ENCODE measurements at regions not wholly inside any gene's neighbourhood (a gene's known extent, or its start where the extent isn't known, plus 50 kb on each side); places are given as distances from the start of the nearest gene placed in this dataset.

DNA sequence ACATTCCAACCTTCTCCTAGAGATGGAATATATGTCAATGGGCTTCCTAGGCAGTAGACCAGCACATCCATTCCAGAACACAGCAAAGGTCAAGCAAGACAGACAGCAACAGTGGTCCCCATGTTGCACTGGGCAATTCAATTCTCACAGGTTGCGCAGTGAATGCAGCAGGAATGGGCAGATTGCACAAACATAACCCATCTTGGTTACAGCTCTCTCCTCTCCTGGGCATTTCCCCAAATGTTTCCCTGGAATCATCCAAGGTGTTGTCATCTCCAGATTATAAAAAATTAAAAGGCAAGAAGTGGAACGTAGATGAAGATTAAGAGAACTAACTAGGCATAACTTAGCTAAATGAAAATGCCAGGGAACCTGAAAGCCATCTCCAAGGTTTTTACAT lies 265.8 kb upstream of the SLC14A2 start:
- TF ChIP-seq, protein P1, sequence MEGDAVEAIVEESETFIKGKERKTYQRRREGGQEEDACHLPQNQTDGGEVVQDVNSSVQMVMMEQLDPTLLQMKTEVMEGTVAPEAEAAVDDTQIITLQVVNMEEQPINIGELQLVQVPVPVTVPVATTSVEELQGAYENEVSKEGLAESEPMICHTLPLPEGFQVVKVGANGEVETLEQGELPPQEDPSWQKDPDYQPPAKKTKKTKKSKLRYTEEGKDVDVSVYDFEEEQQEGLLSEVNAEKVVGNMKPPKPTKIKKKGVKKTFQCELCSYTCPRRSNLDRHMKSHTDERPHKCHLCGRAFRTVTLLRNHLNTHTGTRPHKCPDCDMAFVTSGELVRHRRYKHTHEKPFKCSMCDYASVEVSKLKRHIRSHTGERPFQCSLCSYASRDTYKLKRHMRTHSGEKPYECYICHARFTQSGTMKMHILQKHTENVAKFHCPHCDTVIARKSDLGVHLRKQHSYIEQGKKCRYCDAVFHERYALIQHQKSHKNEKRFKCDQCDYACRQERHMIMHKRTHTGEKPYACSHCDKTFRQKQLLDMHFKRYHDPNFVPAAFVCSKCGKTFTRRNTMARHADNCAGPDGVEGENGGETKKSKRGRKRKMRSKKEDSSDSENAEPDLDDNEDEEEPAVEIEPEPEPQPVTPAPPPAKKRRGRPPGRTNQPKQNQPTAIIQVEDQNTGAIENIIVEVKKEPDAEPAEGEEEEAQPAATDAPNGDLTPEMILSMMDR (conservative IDR thresholded peaks at IDR 0.05; ENCODE audit: low read depth), result no peak
- POLR2A ChIA-PET (ENCODE audit: low non-redundant PET), result no interaction called here

DNA sequence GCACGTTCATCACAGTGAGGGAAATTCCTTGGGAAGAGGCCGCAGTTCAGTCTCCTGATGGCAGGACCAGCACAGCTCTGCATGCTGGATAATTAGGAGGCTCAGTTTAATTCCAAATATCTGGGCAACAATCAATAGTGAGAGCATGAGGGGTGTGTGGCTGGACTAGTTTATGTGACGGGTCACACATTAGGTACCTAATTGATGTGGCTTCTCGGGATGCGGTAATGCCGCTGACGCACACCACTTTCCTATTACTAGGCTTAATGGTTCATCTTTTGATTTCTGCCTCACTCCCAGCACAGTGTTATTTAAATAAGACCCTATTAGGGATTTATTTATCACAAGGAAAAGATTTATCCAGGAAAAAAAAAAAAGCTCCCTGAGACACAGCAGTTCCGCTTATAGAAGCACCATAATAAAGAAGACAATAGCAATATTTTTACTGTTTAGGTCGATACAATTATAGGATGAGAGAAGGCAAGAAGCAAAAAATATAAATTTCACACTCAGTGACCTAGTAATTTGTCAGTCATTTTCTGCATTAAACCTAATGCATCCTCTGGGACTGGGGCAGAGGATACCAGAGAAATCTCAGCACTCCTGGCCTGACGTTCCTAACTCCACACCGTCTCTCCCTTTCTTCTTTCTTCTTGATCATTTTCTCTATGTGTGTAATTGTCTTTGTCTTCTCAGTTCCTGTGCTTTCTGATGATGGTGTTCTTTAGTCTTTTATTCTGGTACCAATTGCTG lies 264.7 kb upstream of the SLC14A2 start:
- ChIA-PET CTCF (no interaction called here), POLR2A (ENCODE audit: low non-redundant PET) (no interaction called here)
- H3K27ac ChIP-seq, result no peak overlapping the region
- TF ChIP-seq, protein P1 (conservative IDR thresholded peaks at IDR 0.05; ENCODE audit: low read depth), result no peak
- DNase-seq (ENCODE audit: low spot score), result no peak

More for the DNA sequence above, 265.8 kb upstream of the SLC14A2 start:
- no peak for DNase-seq (ENCODE audit: low spot score)
- no peak overlapping the region for H3K27ac ChIP-seq
- CTCF ChIA-PET, result no interaction called here

DNA sequence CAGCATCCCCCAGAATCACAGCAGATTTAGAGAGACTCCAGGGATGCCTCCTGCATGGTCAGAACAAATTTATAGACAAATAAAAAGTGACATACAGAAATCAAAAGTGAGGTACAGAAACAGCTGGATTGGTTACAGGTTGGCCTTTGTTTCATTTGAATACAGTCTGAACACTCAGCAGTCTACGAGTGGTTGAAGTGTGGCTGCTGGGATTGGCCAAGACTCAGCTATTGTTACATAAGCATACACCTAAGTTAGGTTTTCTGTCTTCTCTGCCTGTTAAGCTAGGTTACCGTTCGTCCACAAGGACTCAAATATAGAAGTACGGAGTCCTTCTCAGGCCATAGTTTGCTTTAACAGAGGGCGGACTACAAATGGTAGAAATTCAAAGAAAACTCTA lies 262.4 kb upstream of the SLC14A2 start:
- TF ChIP-seq, protein P1 (conservative IDR thresholded peaks at IDR 0.05; ENCODE audit: low read depth), result no peak
- ChIA-PET CTCF (interaction anchor here (0.7 kb wide), 1 partner anchor 67 kb away, joined by 3 read pairs; no protein-coding TSS in a partner anchor), POLR2A (ENCODE audit: low non-redundant PET) (no interaction called here)
- H3K27ac ChIP-seq, result no peak overlapping the region
- DNase-seq (ENCODE audit: low spot score), result no peak

DNA sequence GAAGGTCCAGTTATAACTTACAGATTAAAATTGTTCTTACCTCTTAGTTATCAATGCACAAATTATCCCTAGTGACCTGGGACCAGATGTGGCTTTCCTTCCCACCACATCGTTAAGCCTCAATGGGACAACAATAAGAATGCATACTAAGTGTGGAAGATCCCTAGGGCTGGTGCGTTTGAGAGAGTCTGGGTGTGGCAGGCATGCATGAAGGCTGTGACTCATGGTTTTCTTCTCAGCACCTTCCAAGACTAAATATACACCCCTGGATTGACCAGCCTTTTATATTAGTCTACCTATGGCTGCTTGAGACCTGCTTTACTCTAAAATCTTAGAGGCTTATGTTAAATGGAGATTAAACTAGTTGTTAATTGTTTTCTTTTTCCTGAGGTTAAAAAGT lies 261.7 kb upstream of the SLC14A2 start:
- TF ChIP-seq, protein P1 (conservative IDR thresholded peaks at IDR 0.05; ENCODE audit: low read depth), result no peak

DNA sequence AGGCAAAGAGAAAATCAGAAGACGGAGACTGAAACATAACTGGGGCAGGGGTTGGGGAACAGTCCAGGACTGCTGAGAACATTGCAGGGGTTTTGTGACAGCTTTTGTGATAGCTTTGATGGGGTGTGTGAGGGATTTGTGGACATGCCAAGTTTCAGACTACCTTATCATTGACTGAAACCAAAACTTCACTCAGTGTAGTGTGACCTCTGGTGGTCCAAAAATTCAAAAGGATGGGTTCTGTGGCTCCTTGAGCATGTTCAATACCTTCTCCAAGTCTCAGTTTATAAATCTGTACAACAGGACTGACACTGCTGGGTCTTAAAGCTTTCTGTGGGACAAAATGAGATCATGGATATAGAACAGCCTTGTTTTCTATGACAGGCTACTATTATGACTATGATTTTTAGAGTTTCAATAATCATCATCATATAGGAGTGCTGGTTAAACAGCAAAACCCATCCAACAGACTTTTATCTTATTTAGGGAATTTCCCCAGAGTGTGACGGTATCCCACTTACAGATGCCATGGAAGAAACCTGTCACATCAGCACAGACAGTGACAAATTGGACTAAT lies 259.2 kb upstream of the SLC14A2 start:
- TF ChIP-seq, protein P1 (conservative IDR thresholded peaks at IDR 0.05; ENCODE audit: low read depth), result no peak
- no peak for DNase-seq (ENCODE audit: low spot score)
- POLR2A ChIA-PET (ENCODE audit: low non-redundant PET), result no interaction called here
- CTCF ChIA-PET, result interaction anchor here (0.7 kb wide), 1 partner anchor 83 kb away, joined by 5 read pairs; no protein-coding TSS in a partner anchor
- H3K27ac ChIP-seq, result no peak overlapping the region

More for the DNA sequence above, 261.7 kb upstream of the SLC14A2 start:
- POLR2A ChIA-PET (ENCODE audit: low non-redundant PET), result no interaction called here
- DNase-seq (ENCODE audit: low spot score), result peak; percentile 44
- CTCF ChIA-PET, result no interaction called here
- no peak overlapping the region for H3K27ac ChIP-seq

DNA sequence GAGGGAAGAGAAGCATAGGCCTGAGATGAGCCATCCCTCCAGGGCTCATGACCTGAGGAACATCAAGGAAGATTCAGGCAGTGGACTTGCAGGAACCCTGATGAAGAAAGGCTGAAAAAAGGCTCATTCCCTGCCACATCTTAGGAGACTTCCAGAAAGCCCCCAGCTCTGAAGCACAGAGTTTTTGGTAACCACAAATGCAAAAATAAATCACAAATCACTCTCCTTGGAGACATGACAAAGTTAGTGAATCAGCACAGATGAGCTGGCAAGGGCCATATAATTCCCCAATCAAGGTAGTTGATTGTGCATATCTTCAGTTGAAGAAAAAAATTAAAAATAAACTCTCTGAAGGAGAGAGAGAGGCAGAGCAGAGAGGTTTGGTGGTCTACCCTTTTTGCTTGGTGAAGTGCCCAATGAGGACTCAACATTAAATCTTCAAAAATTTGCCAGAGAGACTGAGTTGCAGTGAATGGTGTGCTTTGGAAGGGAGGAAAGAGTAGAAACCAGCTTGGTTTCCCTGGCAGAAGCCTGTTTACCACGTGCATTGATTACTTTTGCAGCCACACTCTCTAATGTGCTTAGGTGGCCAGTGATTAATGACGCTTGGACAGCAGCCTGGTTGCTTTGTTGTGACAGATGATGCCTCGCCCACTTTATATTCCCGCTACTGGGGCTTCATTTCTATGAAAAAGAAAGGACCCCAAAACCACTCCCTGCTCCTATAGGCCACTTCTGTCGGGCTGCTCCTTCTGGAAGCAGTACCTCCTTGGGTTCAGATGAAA lies 257.4 kb upstream of the SLC14A2 start:
- ChIA-PET POLR2A (ENCODE audit: low non-redundant PET) (no interaction called here), CTCF (no interaction called here)
- no peak overlapping the region for H3K27ac ChIP-seq
- TF ChIP-seq, protein P1 (conservative IDR thresholded peaks at IDR 0.05; ENCODE audit: low read depth), result no peak
- no peak for DNase-seq (ENCODE audit: low spot score)
